Endothelial cell of umbilical vein (primary cell): ENCODE measurements at regions not wholly inside any gene's neighbourhood (a gene's known extent, or its start where the extent isn't known, plus 50 kb on each side); places are given as distances from the start of the nearest gene placed in this dataset.

Source experiments
- BruUV-seq: library from RNA; stranded (reverse); fragments of 400-500 nt; replicated peaks from 2 replicates; lab custom pipeline; 2021; lab: Mats Ljungman, UMichigan
- CTCF ChIA-PET: fragments of 300-600, 350-600 bp; sonication (Branson Sonifier 250); formaldehyde crosslinking; loops from one replicate; lab custom pipeline; 2021; ENCODE audit warnings: antibody characterized with exemption, inconsistent platforms; lab: Charles Lee
- POLR2A ChIA-PET: fragments of 300-600, 350-600 bp; sonication (Branson Sonifier 250); formaldehyde crosslinking; loops from one replicate; lab custom pipeline; 2021; ENCODE audit warnings: antibody characterized with exemption, inconsistent platforms; lab: Charles Lee
- DNase-seq: peaks from one replicate; pipeline ENCODE4 v3.0.0-alpha.2; 2011; ENCODE audit warnings: low read depth, low spot score
- FAIRE-seq: peaks from 2 replicates; lab custom pipeline; 2011; peaks lifted over from hg19 to GRCh38; lab: Jason Lieb, UNC
- H2AFZ ChIP-seq: 2 replicates; pipeline ENCODE4 v1.6.0; 2012; ENCODE audit warnings: low read depth, low read length, control low read depth, inconsistent platforms
- H3K27ac ChIP-seq: 2 replicates; pipeline ENCODE4 v1.5.1; 2011; ENCODE audit warnings: low read depth, mild to moderate bottlenecking, control low read depth, low read length, moderate library complexity; ENCODE audit not compliant: insufficient read depth
- H3K27me3 ChIP-seq, 2 experiments: 2 replicates each; pipeline versions ENCODE4 v1.6.0 to v1.6.1; 2011; ENCODE audit warnings: low read length in 2 of 2, mixed read lengths in 1 of 2; ENCODE audit not compliant: control insufficient read depth in 2 of 2, insufficient read depth in 2 of 2
- H3K36me3 ChIP-seq, 2 experiments: 2 replicates in 1 of 2; 3 replicates in 1 of 2; pipeline ENCODE4 v1.5.1; 2011; ENCODE audit warnings: low read length in 2 of 2, mild to moderate bottlenecking in 1 of 2, moderate library complexity in 1 of 2; ENCODE audit not compliant: control insufficient read depth in 2 of 2, insufficient read depth in 2 of 2; ENCODE audit errors: extremely low read depth in 1 of 2
- H3K4me1 ChIP-seq: 3 replicates; pipeline ENCODE4 v1.5.1; 2011; ENCODE audit warnings: mild to moderate bottlenecking, low read length; ENCODE audit not compliant: control insufficient read depth, insufficient read depth; ENCODE audit errors: extremely low read depth
- H3K4me2 ChIP-seq: 2 replicates; pipeline ENCODE4 v1.6.1; 2011; ENCODE audit warnings: low read length, control low read depth, mixed read lengths; ENCODE audit not compliant: insufficient read depth
- H3K4me3 ChIP-seq, 3 experiments: fragments of 200-600 bp in 1 of 3; sonication (generic), shearing (Covaris generic) in 1 of 3; replicated peaks in 1 of 3; 2 replicates each; pipeline ENCODE4 v1.5.1; 2011 to 2016; ENCODE audit warnings: control low read depth in 3 of 3, low read length in 3 of 3, mild to moderate bottlenecking in 2 of 3, inconsistent platforms in 1 of 3, low read depth in 1 of 3, moderate library complexity in 1 of 3; ENCODE audit not compliant: insufficient read depth in 1 of 3
- H3K79me2 ChIP-seq: 2 replicates; pipeline ENCODE4 v1.6.0; 2012; ENCODE audit warnings: low read length, inconsistent platforms; ENCODE audit not compliant: control insufficient read depth, insufficient read depth
- H3K9ac ChIP-seq: replicated peaks from 2 replicates; pipeline ENCODE3; 2011; ENCODE audit warnings: low read length, control low read depth; ENCODE audit not compliant: insufficient read depth; ENCODE audit errors: extremely low read depth
- H3K9me1 ChIP-seq: replicated peaks from 3 replicates; pipeline ENCODE4 v1.6.0; 2011; ENCODE audit warnings: mild to moderate bottlenecking, low read length; ENCODE audit not compliant: control insufficient read depth, insufficient read depth; ENCODE audit errors: extremely low read depth
- H3K9me3 ChIP-seq: replicated peaks from 2 replicates; pipeline ENCODE4 v1.5.1; 2012; ENCODE audit warnings: low read length, inconsistent platforms; ENCODE audit not compliant: control insufficient read depth, insufficient read depth
- H4K20me1 ChIP-seq: replicated peaks from 2 replicates; pipeline ENCODE3; 2011; ENCODE audit warnings: mild to moderate bottlenecking, low read length; ENCODE audit not compliant: control insufficient read depth, insufficient read depth; ENCODE audit errors: extremely low read depth
- EZH2 ChIP-seq: IDR thresholded peaks from 2 replicates; pipeline ENCODE4 v1.6.1; 2012; ENCODE audit warnings: borderline replicate concordance, low read depth, mild to moderate bottlenecking, moderate library complexity, low read length, inconsistent platforms; ENCODE audit not compliant: severe bottlenecking
- FOS ChIP-seq: IDR thresholded peaks from 2 replicates; pipeline ENCODE4 v1.6.1; 2011; ENCODE audit warnings: mild to moderate bottlenecking, low read length, moderate library complexity, borderline replicate concordance; ENCODE audit not compliant: insufficient read depth
- JUN ChIP-seq: IDR thresholded peaks from 2 replicates; pipeline ENCODE4 v1.6.1; 2011; ENCODE audit warnings: borderline replicate concordance, low read depth; ENCODE audit not compliant: insufficient read length, insufficient read depth
- POLR2AphosphoS5 ChIP-seq: IDR thresholded peaks from 2 replicates; pipeline ENCODE4 v1.6.1; 2012; ENCODE audit warnings: low read depth, mild to moderate bottlenecking, control low read depth, low read length, moderate library complexity; ENCODE audit not compliant: insufficient read depth
- dilution Hi-C: fragments of 300-500 bp; cut with MboI; formaldehyde crosslinking; loops from one replicate; pipeline ENCODE4 v1.15.0; 2019; ENCODE audit warnings: low sequenced_read_pairs; ENCODE audit not compliant: extremely low pct_ligation_motif_present
- intact Hi-C: fragments of 100-400 bp; cut with micrococcal nuclease; formaldehyde crosslinking; loops from one replicate; pipeline ENCODE4 v1.10.0; 2022
- TF ChIP-seq, protein P1 (sequence below), 2 donors: IDR thresholded peaks; 1 replicate in 1 of 2; 2 replicates in 1 of 2; pipeline ENCODE4 v1.5.1; 2011; ENCODE audit warnings: low read length in 2 of 2, mild to moderate bottlenecking in 2 of 2, moderate library complexity in 2 of 2, control low read depth in 1 of 2, inconsistent platforms in 1 of 2, low read depth in 1 of 2; ENCODE audit not compliant: insufficient read depth in 1 of 2; ENCODE audit errors: extremely low read depth in 1 of 2

DNA sequence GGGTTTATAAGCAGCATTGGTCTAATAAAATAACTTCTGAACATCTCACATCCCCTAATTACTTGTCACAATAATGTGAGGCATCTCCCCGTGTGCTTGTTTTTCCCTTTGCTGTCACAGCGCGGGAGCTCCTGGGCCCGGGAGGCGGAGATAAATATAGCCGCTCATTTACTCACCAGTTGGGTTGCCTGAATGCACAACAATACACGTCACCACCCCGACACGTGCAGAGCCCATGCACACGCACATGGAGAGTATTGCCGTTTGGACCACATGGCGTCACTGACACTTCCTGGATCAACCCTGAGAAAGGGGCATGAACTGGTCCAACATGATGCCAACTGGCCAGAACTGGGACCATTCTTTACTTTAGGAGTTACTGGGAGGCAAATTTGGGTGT is 76.2 kb downstream of the MRPL46 start:
- H2AFZ ChIP-seq, result no peak overlapping the region
- H4K20me1 ChIP-seq, result no peaks in the 10 kb centered on the region
- BruUV-seq, result no TSS peak
- ChIA-PET CTCF (interaction anchor here (0.5 kb wide), 1 partner anchor 296 kb away, joined by 3 read pairs; no protein-coding TSS in a partner anchor), POLR2A (no interaction called here)
- no peak for DNase-seq
- intact Hi-C loops, result no loop called here
- no peak for FAIRE-seq
- H3K36me3 ChIP-seq, result no peaks in the 10 kb centered on the region
- no peak overlapping the region for H3K27ac ChIP-seq
- H3K4me1 ChIP-seq, result no peaks in the 10 kb centered on the region
- dilution Hi-C loops, result no loop called here
- no peak for TF ChIP-seq POLR2AphosphoS5
- TF ChIP-seq, protein P1, sequence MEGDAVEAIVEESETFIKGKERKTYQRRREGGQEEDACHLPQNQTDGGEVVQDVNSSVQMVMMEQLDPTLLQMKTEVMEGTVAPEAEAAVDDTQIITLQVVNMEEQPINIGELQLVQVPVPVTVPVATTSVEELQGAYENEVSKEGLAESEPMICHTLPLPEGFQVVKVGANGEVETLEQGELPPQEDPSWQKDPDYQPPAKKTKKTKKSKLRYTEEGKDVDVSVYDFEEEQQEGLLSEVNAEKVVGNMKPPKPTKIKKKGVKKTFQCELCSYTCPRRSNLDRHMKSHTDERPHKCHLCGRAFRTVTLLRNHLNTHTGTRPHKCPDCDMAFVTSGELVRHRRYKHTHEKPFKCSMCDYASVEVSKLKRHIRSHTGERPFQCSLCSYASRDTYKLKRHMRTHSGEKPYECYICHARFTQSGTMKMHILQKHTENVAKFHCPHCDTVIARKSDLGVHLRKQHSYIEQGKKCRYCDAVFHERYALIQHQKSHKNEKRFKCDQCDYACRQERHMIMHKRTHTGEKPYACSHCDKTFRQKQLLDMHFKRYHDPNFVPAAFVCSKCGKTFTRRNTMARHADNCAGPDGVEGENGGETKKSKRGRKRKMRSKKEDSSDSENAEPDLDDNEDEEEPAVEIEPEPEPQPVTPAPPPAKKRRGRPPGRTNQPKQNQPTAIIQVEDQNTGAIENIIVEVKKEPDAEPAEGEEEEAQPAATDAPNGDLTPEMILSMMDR (IDR thresholded peaks at IDR 0.05; ENCODE audit: extremely low read depth in 1 of 2, insufficient read depth in 1 of 2, low read depth in 1 of 2, low read length in 2 of 2), result no peak
- TF ChIP-seq FOS, result no peak
- no peak for TF ChIP-seq EZH2
- H3K4me3 ChIP-seq, result no peak overlapping the region
- no peaks in the 10 kb centered on the region for H3K27me3 ChIP-seq
- no peak overlapping the region for H3K4me2 ChIP-seq
- no peak overlapping the region for H3K9ac ChIP-seq
- H3K79me2 ChIP-seq, result no peaks in the 10 kb centered on the region
- H3K9me3 ChIP-seq, result no peaks in the 10 kb centered on the region
- no peaks in the 10 kb centered on the region for H3K9me1 ChIP-seq

- no peaks in the 10 kb centered on the region for H3K36me3 ChIP-seq
- ChIA-PET POLR2A (no interaction called here), CTCF (no interaction called here)
- no peaks in the 10 kb centered on the region for H3K4me1 ChIP-seq
- H3K9me3 ChIP-seq, result no peaks in the 10 kb centered on the region
- FAIRE-seq, result no peak
- TF ChIP-seq JUN (no peak), EZH2 (no peak)
- H3K4me3 ChIP-seq, result no peak overlapping the region
- H4K20me1 ChIP-seq, result no peaks in the 10 kb centered on the region
- no peak overlapping the region for H2AFZ ChIP-seq
- no peak overlapping the region for H3K4me2 ChIP-seq
- no peak for DNase-seq
- dilution Hi-C loops, result no loop called here
- intact Hi-C loops, result no loop called here
- BruUV-seq, result no TSS peak
- H3K9ac ChIP-seq, result no peak overlapping the region
- H3K27ac ChIP-seq, result no peak overlapping the region
- H3K9me1 ChIP-seq, result no peaks in the 10 kb centered on the region
- H3K27me3 ChIP-seq, result no peaks in the 10 kb centered on the region
- no peaks in the 10 kb centered on the region for H3K79me2 ChIP-seq
These were observed 76.9 kb downstream of the MRPL46 start for GRCh38 chr15:88390164-88390901.
